Neural crest cell (in vitro differentiated cells): ENCODE measurements at regions not wholly inside any gene's neighbourhood (a gene's known extent, or its start where the extent isn't known, plus 50 kb on each side); places are given as distances from the start of the nearest gene placed in this dataset.

ENCODE experiments used
- DNase-seq: peaks from one replicate; pipeline ENCODE4 v3.0.0; 2021; ENCODE audit warnings: low read depth, mixed read lengths, low spot score
- H3K27ac Mint-ChIP-seq: one replicate; pipeline ENCODE4 v1.8.0; 2021; ENCODE audit warnings: mild to moderate bottlenecking, mixed read lengths; ENCODE audit not compliant: unreplicated experiment
- H3K27me3 Mint-ChIP-seq: 2 replicates; pipeline ENCODE4 v1.8.0; 2021; ENCODE audit warnings: low read depth, mild to moderate bottlenecking, mixed read lengths
- H3K36me3 Mint-ChIP-seq: 2 replicates; pipeline ENCODE4 v1.8.0; 2021; ENCODE audit warnings: low read depth, mild to moderate bottlenecking, mixed read lengths
- H3K4me1 Mint-ChIP-seq: 2 replicates; pipeline ENCODE4 v1.8.0; 2021; ENCODE audit warnings: mixed read lengths
- H3K4me3 Mint-ChIP-seq: one replicate; pipeline ENCODE4 v1.8.0; 2021; ENCODE audit warnings: mild to moderate bottlenecking, mixed read lengths
- H3K9me3 Mint-ChIP-seq: 2 replicates; pipeline ENCODE4 v1.8.0; 2021; ENCODE audit warnings: mixed read lengths
- TF ChIP-seq, protein P1 (sequence below): fragments of 200-600 bp; sonication (generic); conservative IDR thresholded peaks from 2 replicates; pipeline ENCODE4 v1.5.0; 2021; ENCODE audit warnings: antibody characterized with exemption, mild to moderate bottlenecking

DNA sequence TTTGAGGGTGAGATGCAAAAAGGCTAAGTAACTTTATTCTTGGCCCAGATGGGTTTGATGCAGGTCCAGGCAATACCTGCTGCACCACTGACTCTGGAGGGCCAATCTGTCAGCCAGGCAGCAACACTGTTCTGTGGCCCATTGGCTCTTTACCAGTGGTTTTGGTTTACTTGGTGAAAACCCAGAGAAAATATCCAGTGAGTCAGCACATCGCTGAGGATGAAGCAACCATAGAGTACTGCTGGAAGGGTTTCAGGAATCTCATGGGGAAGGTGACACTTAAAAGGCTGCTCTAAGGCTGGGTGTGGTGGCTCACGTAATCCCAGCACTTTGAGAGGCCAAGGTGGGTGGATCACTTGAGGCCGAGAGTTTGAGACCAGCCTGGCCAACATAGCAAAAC, 192.5 kb upstream of the FAM98A start:
- Mint-ChIP-seq H3K4me3 (no peak overlapping the region), H3K27ac (no peak overlapping the region), H3K9me3 (peaks cover 5% of the 10 kb centered on the region), H3K27me3 (no peaks in the 10 kb centered on the region), H3K4me1 (no peaks in the 10 kb centered on the region), H3K36me3 (no peaks in the 10 kb centered on the region)
- TF ChIP-seq, protein P1, sequence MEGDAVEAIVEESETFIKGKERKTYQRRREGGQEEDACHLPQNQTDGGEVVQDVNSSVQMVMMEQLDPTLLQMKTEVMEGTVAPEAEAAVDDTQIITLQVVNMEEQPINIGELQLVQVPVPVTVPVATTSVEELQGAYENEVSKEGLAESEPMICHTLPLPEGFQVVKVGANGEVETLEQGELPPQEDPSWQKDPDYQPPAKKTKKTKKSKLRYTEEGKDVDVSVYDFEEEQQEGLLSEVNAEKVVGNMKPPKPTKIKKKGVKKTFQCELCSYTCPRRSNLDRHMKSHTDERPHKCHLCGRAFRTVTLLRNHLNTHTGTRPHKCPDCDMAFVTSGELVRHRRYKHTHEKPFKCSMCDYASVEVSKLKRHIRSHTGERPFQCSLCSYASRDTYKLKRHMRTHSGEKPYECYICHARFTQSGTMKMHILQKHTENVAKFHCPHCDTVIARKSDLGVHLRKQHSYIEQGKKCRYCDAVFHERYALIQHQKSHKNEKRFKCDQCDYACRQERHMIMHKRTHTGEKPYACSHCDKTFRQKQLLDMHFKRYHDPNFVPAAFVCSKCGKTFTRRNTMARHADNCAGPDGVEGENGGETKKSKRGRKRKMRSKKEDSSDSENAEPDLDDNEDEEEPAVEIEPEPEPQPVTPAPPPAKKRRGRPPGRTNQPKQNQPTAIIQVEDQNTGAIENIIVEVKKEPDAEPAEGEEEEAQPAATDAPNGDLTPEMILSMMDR = no peak
- DNase-seq = no peak

DNA sequence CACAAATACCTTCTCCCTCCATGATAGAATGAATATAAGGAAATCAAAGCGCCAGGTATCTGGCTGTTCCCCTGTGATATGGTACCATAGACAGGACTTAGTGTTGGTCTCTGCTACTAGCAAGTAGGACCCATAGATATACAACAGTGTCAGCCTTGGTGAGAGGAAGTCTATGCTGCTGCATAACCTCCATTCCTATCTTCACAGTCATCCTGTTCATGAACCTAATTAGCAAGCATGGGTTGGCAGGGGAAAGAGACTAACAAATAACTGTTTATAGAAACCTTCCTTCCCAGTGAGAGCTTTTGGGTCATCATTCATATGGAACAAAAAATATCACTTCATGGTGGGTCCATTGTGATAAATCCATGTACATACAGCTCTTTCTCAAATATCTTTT, 188.9 kb upstream of the FAM98A start:
- no peak overlapping the region for H3K4me3 Mint-ChIP-seq
- no peaks in the 10 kb centered on the region for H3K36me3 Mint-ChIP-seq
- TF ChIP-seq, protein P1 = no peak
- H3K9me3 Mint-ChIP-seq = peaks cover 5% of the 10 kb centered on the region
- H3K4me1 Mint-ChIP-seq = no peaks in the 10 kb centered on the region
- no peak overlapping the region for H3K27ac Mint-ChIP-seq
- no peak for DNase-seq
- no peaks in the 10 kb centered on the region for H3K27me3 Mint-ChIP-seq

DNA sequence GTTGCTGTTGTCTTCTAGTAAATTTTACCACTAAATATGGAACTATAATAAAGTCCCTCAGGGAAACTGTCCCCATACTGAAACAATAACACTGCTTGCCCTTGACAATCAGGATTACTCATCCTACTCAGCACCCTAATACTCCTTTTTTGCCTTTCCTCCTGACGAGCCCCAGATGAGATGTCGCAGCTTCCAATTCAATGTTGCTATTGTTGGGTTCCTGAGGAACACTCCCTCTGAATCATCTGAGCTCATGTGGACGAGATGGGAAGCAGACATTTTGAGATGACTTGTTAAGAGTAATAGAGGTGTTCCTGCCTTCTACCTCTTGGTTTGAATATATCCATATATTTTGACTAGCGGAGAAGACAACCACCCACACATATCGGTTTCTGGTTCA, 187.8 kb upstream of the FAM98A start:
- no peaks in the 10 kb centered on the region for H3K36me3 Mint-ChIP-seq
- TF ChIP-seq, protein P1 = no peak
- peaks cover 3% of the 10 kb centered on the region for H3K9me3 Mint-ChIP-seq
- no peaks in the 10 kb centered on the region for H3K27me3 Mint-ChIP-seq
- H3K4me3 Mint-ChIP-seq = no peak overlapping the region
- H3K27ac Mint-ChIP-seq = no peak overlapping the region
- no peaks in the 10 kb centered on the region for H3K4me1 Mint-ChIP-seq
- no peak for DNase-seq

DNA sequence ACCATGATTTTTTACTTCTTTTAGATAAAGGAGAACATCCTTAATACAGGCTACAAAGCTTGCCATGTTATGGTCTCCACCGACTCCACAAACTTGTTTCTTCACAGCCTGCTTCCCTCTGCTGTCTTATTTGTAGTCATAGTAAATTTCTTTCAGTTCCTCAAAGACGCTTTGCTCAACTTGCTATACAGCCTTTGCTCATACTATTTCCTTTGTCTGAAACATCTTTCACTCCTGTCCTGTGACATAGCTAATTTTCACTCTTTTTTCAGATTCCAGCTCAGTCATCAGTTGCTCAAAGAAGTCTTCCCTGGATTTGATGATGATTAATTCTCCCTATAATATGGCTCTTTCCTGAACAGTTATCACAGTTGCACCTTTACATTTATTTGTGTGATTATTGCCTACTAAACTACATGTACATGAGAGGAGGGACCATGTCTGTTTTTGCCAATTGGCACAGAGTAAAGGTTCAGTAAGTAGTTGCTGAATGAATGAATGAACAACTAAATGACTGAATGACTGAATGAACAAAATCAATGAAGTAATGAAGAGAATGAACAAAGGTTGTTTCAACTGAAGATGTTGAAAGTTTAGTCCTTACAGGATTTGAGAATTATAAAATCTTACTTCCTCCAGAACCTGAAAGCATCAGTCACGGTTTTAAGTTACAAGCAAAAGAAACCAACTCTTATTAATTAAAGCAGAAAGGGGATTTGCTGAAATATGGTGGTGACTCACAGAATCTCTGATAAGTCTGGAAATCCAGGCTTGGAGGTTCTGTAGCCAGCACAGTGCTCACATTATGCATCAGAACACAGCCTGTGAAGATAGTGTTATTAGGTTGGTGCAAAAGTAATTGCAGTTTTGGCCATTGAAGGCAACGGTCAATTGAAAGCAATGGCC, 186.4 kb upstream of the FAM98A start:
- DNase-seq = no peak
- TF ChIP-seq, protein P1 = no peak
- H3K9me3 Mint-ChIP-seq = peaks cover 3% of the 10 kb centered on the region
- no peaks in the 10 kb centered on the region for H3K4me1 Mint-ChIP-seq
- no peaks in the 10 kb centered on the region for H3K27me3 Mint-ChIP-seq
- no peak overlapping the region for H3K27ac Mint-ChIP-seq
- no peak overlapping the region for H3K4me3 Mint-ChIP-seq
- H3K36me3 Mint-ChIP-seq = no peaks in the 10 kb centered on the region

DNA sequence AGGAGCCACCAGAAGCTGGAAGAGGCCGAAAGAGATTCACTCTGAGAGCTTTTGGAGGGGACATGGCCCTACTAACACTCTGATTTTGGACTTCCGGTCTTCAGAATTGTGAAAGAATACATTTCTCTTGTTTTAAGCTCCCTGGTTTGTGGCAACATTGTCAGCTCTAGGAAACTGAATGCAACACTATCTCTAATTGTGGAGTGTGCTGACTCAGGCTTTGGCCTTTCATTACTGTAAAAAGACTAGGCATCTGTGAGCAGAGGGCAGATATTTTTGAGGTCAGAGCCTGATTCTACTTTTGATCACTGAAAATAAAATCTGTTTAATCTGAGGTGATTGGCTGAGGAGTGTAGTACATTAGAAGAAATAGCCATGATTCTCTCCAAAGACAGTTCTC, 185.4 kb upstream of the FAM98A start:
- H3K4me1 Mint-ChIP-seq = no peaks in the 10 kb centered on the region
- H3K9me3 Mint-ChIP-seq = peaks cover 3% of the 10 kb centered on the region
- H3K36me3 Mint-ChIP-seq = no peaks in the 10 kb centered on the region
- H3K27me3 Mint-ChIP-seq = no peaks in the 10 kb centered on the region
- H3K27ac Mint-ChIP-seq = no peak overlapping the region
- H3K4me3 Mint-ChIP-seq = no peak overlapping the region
- no peak for DNase-seq
- TF ChIP-seq, protein P1 = no peak
